Small intestine (tissue), 7 donors: ENCODE measurements at regions not wholly inside any gene's neighbourhood (a gene's known extent, or its start where the extent isn't known, plus 50 kb on each side); places are given as distances from the start of the nearest gene placed in this dataset.

Experiments
- DNase-seq, 2 donors: peaks; one replicate each; pipeline versions ENCODE4 v3.0.0 to v3.0.0-alpha.2; 2013
- FAIRE-seq: peaks from 2 replicates; lab custom pipeline; 2012; peaks lifted over from hg19 to GRCh38; lab: Jason Lieb, UNC
- H3K27ac ChIP-seq, 3 donors: one replicate each; pipeline ENCODE4 v1.5.1; 2013; ENCODE audit warnings: low read length in 2 of 3, mild to moderate bottlenecking in 2 of 3, control low read depth in 1 of 3, inconsistent platforms in 1 of 3, low read depth in 1 of 3, moderate library complexity in 1 of 3
- H3K27me3 ChIP-seq, 3 donors: one replicate each; pipeline ENCODE4 v1.6.1; 2013; ENCODE audit warnings: low read length in 3 of 3, inconsistent platforms in 1 of 3; ENCODE audit not compliant: control insufficient read depth in 3 of 3, insufficient read depth in 3 of 3
- H3K36me3 ChIP-seq, 3 donors: one replicate each; pipeline ENCODE4 v1.6.1; 2013; ENCODE audit warnings: low read length in 3 of 3, inconsistent platforms in 1 of 3, low read depth in 1 of 3, mild to moderate bottlenecking in 1 of 3, moderate library complexity in 1 of 3; ENCODE audit not compliant: control insufficient read depth in 3 of 3, insufficient read depth in 2 of 3
- H3K4me1 ChIP-seq, 3 donors: one replicate each; pipeline ENCODE4 v1.6.1; 2013; ENCODE audit warnings: low read length in 2 of 3, inconsistent platforms in 1 of 3, low read depth in 1 of 3, mild to moderate bottlenecking in 1 of 3, moderate library complexity in 1 of 3; ENCODE audit not compliant: control insufficient read depth in 3 of 3, insufficient read depth in 2 of 3
- H3K4me3 ChIP-seq, 3 donors: one replicate each; pipeline ENCODE4 v1.5.1; 2013; ENCODE audit warnings: low read length in 3 of 3, control low read depth in 1 of 3, inconsistent platforms in 1 of 3, low read depth in 1 of 3, mild to moderate bottlenecking in 1 of 3, moderate library complexity in 1 of 3
- H3K9me3 ChIP-seq, 2 donors: one replicate each; pipeline ENCODE4 v1.6.1; 2013; ENCODE audit warnings: low read depth in 1 of 2, low read length in 1 of 2; ENCODE audit not compliant: control insufficient read depth in 2 of 2, insufficient read depth in 1 of 2
- WGBS, 3 donors: extraction: QIAGEN DNeasy Blood & Tissue Kit; methylation state at CpG; one replicate each; pipeline ENCODE4 v1.1.7; 2013; 5-methylcytosine and 5-hydroxymethylcytosine counted together
- donor health status: healthy with polysubstance abuse.
- donor health status: control.
- donor health status: control.
- donor health status: Bipolar disorder and iron deficiency.
- donor health status: healthy.

- H3K27me3 ChIP-seq: no peaks in the 10 kb centered on the region
- H3K4me1 ChIP-seq: no peaks in the 10 kb centered on the region
- H3K36me3 ChIP-seq: no peaks in the 10 kb centered on the region
- H3K9me3 ChIP-seq: no peaks in the 10 kb centered on the region
- DNase-seq (no peak), FAIRE-seq (no peak)
- no peak overlapping the region for H3K27ac ChIP-seq
- H3K4me3 ChIP-seq: no peak overlapping the region
- 77 to 93% (median 80%) methylated on average over 2 of the region's 2 CpGs for WGBS, 3 donors
Measured at GRCh38 chr5:148898413-148899075, 72.1 kb downstream of the ADRB2 start.

- FAIRE-seq (no peak), DNase-seq (no peak)
- WGBS, 3 donors: 70 to 81% (median 75%) methylated on average over 3 of the region's 3 CpGs
- no peak overlapping the region for H3K4me3 ChIP-seq
- no peaks in the 10 kb centered on the region for H3K9me3 ChIP-seq
- no peaks in the 10 kb centered on the region for H3K27me3 ChIP-seq
- no peaks in the 10 kb centered on the region for H3K4me1 ChIP-seq
- H3K27ac ChIP-seq: no peak overlapping the region
- H3K36me3 ChIP-seq: no peaks in the 10 kb centered on the region
Measured at GRCh38 chr5:148899993-148900392, 73.6 kb downstream of the ADRB2 start.

- no peak for DNase-seq
- H3K27me3 ChIP-seq: no peaks in the 10 kb centered on the region
- WGBS, 3 donors: 71 to 73% (median 73%) methylated on average over 2 of the region's 2 CpGs
- no peaks in the 10 kb centered on the region for H3K4me1 ChIP-seq
- H3K36me3 ChIP-seq: no peaks in the 10 kb centered on the region
- no peak for FAIRE-seq
- H3K27ac ChIP-seq: no peak overlapping the region
- no peak overlapping the region for H3K4me3 ChIP-seq
- H3K9me3 ChIP-seq: no peaks in the 10 kb centered on the region
Measured at GRCh38 chr5:148902478-148902877, 76.1 kb downstream of the ADRB2 start.

- FAIRE-seq: no peak
- Histone ChIP-seq H3K4me3 (no peak overlapping the region), H3K36me3 (no peaks in the 10 kb centered on the region), H3K9me3 (no peaks in the 10 kb centered on the region), H3K27ac (no peak overlapping the region), H3K4me1 (no peaks in the 10 kb centered on the region), H3K27me3 (no peaks in the 10 kb centered on the region)
- WGBS, 3 donors: 67 to 81% (median 71%) methylated on average over 2 of the region's 2 CpGs
- no peak for DNase-seq
Measured at GRCh38 chr5:148903587-148903986, 77.2 kb downstream of the ADRB2 start.

GRCh38 chr5:148904440-148904839 is 78.0 kb downstream of the ADRB2 start:
- H3K4me1 ChIP-seq: no peaks in the 10 kb centered on the region
- DNase-seq (no peak), FAIRE-seq (no peak)
- H3K27ac ChIP-seq: no peak overlapping the region
- WGBS, 3 donors: 88 to 100% (median 89%) methylated on average over 1 of the region's 1 CpG
- no peak overlapping the region for H3K4me3 ChIP-seq
- no peaks in the 10 kb centered on the region for H3K9me3 ChIP-seq
- no peaks in the 10 kb centered on the region for H3K27me3 ChIP-seq
- no peaks in the 10 kb centered on the region for H3K36me3 ChIP-seq

- 90 to 100% (median 90%) methylated on average over 1 of the region's 1 CpG for WGBS, 3 donors
- Histone ChIP-seq H3K27me3 (no peaks in the 10 kb centered on the region), H3K4me3 (no peak overlapping the region), H3K27ac (no peak overlapping the region), H3K9me3 (no peaks in the 10 kb centered on the region), H3K4me1 (peaks cover 0 to 6% (median 0%) of the 10 kb centered on the region in 3 donors), H3K36me3 (no peaks in the 10 kb centered on the region)
- DNase-seq (no peak), FAIRE-seq (no peak)
Measured at GRCh38 chr5:148905541-148905940, 79.1 kb downstream of the ADRB2 start.

GRCh38 chr5:148906968-148907367 is 80.6 kb downstream of the ADRB2 start:
- Histone ChIP-seq H3K9me3 (no peaks in the 10 kb centered on the region), H3K4me1 (peaks cover 0 to 6% (median 0%) of the 10 kb centered on the region in 3 donors), H3K27ac (no peak overlapping the region), H3K27me3 (no peaks in the 10 kb centered on the region), H3K36me3 (no peaks in the 10 kb centered on the region), H3K4me3 (no peak overlapping the region)
- 79 to 80% (median 80%) methylated on average over 3 of the region's 3 CpGs for WGBS, 3 donors
- DNase-seq (no peak), FAIRE-seq (no peak)

GRCh38 chr5:148909040-148909439 is 82.6 kb downstream of the ADRB2 start:
- DNase-seq: no peak
- Histone ChIP-seq H3K4me3 (no peak overlapping the region), H3K36me3 (no peaks in the 10 kb centered on the region), H3K9me3 (no peaks in the 10 kb centered on the region), H3K27me3 (no peaks in the 10 kb centered on the region), H3K4me1 (peaks cover 0 to 9% (median 0%) of the 10 kb centered on the region in 3 donors), H3K27ac (no peak overlapping the region)
- no peak for FAIRE-seq
- WGBS, 3 donors: 61 to 87% (median 75%) methylated on average over 4 of the region's 4 CpGs

GRCh38 chr5:148909766-148910165 is 83.4 kb downstream of the ADRB2 start:
- Histone ChIP-seq H3K27ac (no peak overlapping the region), H3K4me1 (peaks cover 0 to 12% (median 0%) of the 10 kb centered on the region in 3 donors), H3K36me3 (no peaks in the 10 kb centered on the region), H3K27me3 (no peaks in the 10 kb centered on the region), H3K9me3 (no peaks in the 10 kb centered on the region), H3K4me3 (no peak overlapping the region)
- FAIRE-seq: no peak
- 89 to 100% (median 92%) methylated on average over 1 of the region's 1 CpG for WGBS, 3 donors
- DNase-seq: no peak
